Smooth muscle cell of the brain vasculature (primary cell): ENCODE measurements at regions not wholly inside any gene's neighbourhood (a gene's known extent, or its start where the extent isn't known, plus 50 kb on each side); places are given as distances from the start of the nearest gene placed in this dataset.

Experiments used
- DNase-seq: peaks from one replicate; pipeline ENCODE4 v3.0.0-alpha.2; 2012; ENCODE audit warnings: low read depth, low spot score

DNA sequence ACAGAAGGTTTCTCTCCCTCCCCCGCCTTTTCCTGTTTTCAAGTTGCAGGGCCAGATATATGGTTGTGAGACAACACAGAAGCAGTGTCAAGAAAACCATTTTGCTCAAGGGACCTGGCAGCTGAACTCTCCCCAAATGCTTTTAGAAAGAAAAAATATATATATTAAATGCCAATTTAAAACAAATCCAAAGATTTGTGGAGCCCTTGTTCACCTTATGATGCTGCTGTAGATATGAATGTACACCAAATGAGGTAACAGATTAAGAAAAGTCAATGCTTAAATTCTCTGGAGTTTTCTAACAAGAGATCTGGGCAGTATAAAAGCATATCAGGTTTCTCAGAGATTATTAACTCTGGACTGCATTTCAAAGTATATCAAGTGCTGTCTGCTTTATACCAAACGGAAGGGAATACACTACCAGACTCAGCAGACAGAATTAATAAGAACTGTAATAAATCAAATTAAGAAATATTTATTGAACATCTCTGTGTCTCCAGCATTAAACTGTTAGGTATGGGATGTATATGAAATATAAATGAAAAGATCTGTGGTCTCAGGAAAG, 357.5 kb downstream of the HDGFL1 start:
- no peak for DNase-seq

DNA sequence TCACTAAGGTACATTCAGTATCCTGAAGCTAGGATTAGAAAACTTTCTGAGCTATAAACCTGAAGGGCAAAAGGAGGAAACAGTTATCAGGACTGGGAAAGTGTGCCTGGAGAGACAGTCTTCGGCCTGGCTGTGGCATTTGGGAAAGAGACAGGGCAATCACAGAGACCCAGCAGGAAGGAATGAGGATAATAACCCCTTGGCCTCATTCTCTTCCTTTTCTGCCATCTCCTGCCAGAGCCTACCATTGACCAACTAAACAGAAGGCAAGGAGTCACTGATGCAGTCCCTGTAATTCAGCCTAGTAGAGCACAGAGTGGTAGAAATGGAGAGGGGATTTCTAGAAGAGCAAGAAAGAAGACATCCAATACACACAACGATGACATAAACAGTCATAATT, 359.4 kb downstream of the HDGFL1 start:
- DNase-seq, result no peak

DNA sequence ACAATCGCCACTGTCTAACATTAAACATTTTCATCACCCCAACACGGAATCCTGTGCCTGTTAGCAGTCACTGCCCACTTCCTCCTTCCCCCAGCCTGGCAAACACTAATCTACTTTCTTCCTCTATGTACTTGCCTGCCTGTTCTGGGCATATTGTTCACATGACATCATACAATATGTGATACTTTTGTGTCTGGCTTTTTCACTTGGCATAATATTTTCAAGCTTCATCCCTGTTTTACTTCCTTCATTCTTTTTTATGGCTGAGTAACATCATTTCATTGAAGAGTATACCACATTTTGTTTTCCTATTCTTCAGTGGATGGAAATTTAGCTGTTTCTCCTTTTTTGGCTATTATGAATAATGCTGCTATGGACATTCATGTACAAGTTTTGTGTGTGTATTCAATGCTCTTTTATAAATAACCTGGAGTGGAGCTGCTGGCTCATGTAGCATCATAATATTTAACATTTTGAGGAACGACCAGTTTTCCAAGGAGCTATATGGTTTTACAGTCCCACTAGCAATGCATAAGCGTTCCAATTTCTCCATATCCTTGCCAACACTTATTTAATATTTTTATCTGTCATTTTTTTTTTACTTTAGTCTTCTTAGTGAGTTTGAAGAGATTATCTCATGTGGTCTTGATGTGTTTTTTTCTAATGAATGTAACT, 360.1 kb downstream of the HDGFL1 start:
- DNase-seq, result no peak

DNA sequence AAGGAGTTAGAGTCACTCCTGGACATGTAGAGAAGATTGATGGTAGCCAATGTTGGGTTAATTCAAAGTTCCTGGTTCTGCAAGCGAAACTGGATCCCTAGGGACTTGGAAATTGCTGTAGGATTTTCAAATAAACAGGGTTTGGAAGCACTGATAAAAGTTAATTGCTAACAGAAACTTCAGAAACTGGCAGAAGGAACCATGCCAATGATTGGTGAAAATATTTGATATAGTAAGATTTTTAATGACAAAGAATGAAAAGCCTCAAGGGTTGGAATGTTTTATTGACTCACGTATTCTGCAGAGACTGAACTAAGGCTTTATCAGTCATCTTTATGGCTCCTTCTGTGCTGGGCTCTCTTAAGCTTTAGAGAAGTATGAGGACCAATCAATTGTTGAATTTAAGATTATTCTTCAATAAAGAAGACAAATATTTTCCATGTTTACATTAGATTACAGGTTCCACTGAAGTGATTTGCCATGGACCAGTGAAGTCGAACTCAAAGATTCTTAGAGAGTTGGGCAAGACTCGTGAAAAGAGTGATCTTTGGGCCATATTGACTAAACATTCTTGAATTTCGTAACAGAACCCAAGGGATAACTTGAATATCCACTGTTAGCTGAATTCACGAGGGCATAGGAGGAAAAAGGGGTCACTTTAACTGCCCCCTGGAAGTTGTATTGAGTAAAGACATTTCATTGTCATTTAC, 371.4 kb downstream of the HDGFL1 start:
- no peak for DNase-seq

DNA sequence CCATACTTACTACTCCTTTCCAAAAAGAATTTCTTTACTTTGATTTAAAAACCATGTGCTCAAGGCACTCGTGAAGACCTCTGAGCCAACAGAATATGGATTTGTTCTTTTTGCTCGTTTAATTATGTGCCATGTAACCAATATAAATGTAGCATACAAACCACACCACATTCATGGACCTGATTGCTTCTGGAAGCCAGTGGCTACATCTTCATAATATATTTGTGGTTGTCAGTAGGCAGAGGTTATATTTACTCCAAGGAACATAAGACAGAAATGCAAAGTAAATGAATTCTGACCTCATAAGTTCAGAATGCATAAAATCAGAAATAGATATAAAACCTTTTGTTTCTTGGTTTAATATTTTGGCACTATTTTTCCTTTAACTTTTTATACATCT, 373.0 kb downstream of the HDGFL1 start:
- no peak for DNase-seq

DNA sequence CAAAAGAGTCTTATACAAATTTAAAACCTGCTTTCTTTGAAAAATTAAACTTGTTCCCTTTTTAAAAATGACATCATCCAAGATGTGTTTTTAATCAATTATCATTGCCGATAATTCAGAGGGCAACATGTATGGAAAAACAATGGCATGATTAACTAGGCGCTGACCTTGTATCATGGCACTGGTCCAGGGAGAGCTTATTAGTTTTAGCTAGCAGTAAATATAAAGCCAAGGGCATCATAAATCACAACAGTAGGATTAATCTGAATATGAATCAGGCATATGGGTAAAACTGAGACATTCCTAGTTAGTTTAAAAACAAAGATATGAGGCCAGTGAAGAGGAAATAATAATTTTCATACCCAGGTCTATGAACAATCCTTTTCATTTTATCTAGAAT, 374.0 kb downstream of the HDGFL1 start:
- no peak for DNase-seq

DNA sequence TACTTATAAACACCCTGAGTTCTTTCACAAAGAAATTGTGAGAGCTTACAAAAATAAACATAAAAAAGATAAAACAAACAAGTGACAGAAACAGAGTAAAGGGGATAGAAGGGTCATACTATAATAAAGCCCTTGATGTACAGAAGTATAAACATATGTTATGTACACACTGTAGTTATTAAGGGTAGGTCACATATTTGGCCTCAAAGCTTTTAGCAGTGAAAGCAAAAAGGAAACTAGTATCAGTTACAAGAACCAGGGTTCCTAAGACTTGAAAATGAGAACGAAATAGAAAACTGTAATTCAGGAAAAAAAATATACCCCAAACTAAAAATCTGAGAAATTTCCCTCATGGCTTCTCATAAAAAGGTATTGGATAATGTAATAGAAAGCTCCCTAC, 380.6 kb downstream of the HDGFL1 start:
- DNase-seq, result no peak

DNA sequence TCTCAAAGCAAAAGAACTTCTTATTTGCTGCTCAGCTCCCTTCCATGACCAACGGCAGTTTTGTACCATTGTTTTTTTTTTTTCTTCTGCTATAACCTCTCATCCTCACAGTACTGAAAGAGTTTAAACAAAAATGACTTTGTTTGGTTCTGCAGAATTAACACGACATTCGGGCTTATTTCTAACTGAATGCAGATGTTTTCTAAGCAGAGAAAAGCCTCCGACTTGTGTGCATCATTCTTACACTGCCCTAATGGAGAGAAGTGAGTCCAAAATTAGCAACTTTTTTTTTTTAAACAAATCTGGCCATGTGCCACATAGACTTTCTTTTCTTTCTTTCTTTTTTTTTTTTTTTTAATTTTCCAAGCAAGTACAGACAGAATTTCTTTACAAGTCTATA, 382.7 kb downstream of the HDGFL1 start:
- no peak for DNase-seq

DNA sequence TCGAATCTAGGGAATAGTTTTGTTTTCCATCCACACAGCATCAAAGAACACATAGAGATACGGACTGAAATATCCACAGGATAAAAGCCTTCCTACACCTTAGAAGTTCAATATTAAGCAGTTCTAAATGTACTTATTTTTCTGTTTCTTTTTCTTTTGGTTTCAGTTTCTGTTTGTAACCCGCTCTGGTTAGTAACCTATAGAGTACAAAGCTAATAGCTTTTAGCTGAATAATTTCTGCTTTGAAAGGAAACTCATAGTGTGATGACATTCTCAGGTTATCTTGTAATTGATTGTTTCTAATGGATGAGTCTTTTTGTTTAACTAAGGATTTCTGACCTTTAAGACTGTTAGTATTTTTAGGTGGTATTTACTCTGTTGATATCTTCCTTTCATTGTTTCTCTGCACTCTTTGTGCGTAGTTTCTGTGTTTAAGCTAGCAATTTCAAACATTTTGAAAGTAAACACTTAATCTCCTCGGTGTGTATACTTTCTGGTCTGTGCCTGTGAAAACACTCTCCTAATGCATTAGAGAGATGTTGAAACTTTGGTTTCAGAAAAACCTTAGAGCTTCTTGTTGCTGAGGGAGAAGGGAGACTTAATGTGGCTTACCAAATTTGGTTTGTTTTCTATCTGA, 385.5 kb downstream of the HDGFL1 start:
- no peak for DNase-seq

DNA sequence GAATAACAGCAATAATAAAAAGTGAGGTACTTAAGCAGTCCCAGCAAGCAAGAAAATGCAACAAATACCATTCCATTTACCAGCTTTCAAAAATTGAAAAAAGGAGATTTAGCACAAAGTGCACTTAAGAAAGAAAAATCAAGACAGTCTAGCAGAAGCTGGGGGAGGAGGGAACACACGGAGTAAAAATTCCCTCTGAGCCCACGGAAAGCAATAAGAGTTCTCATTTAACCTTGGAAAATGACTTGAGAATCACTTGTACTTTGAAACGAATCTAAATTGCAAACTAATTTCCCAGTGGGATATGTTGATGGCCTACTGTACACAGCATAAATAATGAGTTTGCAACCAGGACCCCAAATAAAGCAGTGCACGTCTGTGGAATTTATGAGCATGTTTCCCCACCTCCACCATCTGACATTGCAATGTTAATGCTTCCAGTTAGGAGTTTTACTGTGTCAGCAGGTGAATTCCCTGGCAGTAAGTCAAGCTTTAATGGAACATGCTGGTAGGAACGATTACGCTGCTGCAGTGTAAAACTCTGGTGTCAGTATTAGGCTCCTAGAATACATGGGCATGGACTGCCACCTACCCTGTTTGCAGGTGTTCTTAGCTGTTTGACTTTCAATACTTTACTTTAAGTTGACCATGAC, 386.8 kb downstream of the HDGFL1 start:
- DNase-seq, result no peak

DNA sequence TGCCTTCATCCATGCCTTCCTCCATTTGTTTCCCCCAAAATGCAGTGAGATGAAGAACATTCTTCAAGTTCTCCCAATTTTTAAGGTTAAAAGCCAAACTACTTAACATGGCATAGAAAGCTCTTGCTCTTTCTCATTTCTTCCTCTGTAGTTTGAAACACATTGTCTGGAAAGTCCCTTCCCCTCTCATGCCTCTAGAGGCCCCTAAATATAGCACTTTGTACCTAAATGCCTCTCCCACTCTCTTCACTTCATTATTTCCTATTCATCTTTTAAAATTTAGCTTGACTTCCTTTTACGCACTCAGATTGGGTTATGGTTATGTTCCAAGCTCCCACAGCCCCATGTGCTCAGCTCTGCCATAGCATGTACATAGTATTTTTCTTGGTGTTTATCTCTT, 389.3 kb downstream of the HDGFL1 start:
- no peak for DNase-seq

DNA sequence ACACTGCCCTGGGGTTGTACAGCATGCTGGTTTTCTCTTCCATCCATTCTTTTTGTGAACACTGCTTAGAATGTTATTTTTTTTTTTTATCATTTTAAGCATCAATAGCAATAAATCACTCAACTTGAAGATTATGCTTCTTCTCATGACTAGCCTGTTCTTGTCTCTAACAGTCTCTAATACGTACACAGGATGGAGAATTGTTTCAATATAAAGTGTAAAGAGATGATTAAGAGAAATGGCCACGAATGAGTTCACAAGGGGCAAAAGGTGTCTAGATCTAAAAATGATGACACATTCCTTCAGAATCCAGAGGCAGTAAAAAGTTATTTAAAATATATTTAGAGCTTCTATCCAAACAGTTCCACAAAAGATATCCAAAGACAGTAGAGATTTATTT, 390.2 kb downstream of the HDGFL1 start:
- no peak for DNase-seq

DNA sequence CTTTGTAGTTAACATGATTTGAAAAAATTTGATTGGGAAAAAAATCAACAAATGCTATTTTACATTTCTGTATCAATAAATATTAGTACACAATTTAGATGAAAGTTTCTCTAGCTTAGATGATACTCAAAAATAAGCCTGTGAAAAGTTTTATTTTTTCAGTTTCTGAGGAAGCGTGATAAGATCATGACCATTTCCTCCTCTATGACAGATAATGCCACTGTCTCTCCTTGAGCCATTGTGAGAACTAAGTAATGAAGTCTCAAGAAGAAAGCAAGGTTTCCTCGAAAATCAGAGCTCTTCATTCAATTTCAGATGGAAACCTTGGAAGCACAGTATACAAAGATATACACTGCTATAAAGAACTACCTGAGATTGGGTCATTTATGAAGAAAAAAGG, 395.0 kb downstream of the HDGFL1 start:
- no peak for DNase-seq

DNA sequence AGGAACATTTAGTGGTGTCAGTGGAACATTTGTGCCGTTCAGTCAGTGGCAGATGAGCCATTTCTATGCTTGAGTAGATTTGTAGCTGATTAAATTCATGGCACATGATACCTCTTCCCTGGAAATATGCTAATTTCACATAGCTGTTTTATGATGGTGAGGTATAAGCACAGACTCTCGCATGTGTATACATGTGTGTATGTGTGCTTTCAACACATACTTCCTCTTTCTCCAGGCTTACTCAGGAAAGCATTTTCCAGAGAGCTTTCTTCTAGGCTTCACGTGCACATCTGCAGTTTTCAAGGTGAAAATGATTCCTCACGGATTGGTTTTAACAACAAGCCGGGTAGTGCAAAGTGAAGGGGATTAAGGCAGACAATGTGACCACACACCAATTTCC, 396.5 kb downstream of the HDGFL1 start:
- DNase-seq, result no peak

DNA sequence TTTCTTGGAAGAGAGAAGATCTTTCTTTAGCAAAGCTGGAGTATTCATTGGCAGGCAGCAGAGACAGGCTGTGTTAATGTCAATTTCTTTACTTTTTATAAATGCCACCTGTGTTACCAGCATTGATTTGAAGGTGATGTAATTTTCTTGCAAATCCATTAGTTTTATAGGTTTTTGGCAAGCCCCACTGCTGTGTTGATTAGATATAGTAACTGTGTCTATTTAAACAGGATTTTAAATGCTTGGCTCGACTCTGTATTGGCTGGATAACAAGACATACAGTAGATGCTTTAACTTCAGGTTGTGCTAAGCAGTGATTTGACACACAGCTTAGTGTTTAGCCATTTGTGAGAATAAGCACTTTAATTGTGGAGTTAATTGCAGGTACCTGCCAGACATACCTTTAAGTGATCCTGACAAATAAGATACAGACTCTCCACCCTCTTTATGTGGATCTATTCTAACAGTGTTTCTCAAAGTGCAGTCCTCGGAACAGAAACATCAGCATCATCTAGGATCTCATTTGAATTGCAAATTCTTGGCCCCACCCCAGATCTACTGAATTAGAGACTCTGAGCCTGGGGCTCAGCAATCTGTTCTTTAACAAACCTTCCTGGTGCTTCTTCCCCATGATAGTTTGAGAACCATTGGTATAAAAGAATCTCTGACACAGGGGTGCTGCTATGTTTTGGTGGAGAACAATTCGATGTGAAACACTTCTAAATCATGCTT, 397.5 kb downstream of the HDGFL1 start:
- no peak for DNase-seq

DNA sequence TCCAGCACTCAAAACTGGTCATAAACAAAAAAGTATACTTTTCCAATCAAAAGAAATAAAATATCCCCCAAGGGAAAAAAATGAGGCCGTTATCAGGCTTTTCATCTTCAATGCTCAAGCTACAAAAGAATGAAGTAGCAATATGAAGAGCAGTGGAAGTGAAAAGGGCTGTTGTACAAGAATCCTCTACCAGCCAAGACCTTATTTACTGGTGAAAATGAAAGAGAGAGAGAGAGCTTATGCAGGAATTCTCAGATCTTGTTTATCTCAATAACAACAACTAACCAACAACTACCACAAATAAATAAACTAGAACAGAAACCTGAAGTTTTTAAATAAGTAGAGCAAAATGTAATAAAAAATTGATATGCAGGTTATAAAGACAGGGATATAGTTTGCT, 400.6 kb downstream of the HDGFL1 start:
- no peak for DNase-seq

DNA sequence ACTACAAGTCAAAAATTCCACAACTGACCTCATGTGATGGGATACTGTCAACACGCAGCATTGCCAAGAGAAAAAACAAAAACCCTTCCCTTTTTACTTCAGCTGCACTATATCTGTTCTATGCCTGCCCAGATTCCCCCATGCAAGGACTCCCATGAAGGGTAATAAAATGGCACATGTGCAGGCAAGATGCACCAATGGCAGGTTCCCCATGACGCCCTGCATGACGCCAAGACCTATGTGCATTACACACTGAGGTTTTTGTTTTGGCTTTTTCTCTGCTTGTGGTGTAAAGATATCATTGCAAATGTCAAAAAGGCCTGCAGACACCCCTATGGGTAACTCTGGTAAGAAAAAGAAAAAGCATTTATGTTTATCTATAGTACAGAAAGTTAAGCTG, 403.4 kb downstream of the HDGFL1 start:
- no peak for DNase-seq

DNA sequence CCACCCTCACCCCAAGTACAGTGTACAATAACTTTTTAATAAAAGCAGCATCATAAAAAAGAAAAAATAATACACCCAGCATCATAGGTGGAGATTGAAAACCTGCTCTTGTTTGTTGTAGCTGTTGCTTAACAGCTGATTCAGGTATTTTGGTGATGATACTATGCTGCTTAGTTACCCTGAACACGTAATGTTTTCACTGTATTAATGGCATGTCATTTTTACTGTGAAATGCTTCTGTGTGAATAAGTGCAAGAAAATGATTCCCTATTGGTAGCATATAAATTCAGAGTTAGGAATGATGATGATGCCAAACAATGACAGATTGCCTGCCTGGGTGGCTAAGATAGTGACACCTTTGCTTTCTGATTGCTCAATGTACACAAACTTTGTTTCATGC, 405.7 kb downstream of the HDGFL1 start:
- DNase-seq, result no peak

DNA sequence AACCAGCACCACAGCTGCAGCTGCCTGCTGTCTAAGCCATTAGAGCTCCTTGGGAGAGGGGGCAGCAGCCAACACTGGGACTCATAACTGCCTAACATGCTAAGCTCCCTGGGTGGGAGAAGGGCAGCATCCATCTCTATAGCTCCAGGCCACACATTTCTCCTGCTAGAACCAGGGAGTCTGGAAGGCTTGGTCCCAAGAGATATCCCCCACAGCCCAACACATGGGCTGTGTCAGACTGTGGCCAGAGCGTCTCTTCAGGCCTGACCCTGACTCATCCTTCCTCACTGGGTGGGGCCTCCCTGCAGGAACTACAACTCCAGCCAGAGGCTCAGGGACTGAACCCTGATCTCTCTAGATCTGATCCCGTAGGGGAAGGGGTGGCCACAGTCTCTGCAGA, 411.1 kb downstream of the HDGFL1 start:
- DNase-seq, result no peak

DNA sequence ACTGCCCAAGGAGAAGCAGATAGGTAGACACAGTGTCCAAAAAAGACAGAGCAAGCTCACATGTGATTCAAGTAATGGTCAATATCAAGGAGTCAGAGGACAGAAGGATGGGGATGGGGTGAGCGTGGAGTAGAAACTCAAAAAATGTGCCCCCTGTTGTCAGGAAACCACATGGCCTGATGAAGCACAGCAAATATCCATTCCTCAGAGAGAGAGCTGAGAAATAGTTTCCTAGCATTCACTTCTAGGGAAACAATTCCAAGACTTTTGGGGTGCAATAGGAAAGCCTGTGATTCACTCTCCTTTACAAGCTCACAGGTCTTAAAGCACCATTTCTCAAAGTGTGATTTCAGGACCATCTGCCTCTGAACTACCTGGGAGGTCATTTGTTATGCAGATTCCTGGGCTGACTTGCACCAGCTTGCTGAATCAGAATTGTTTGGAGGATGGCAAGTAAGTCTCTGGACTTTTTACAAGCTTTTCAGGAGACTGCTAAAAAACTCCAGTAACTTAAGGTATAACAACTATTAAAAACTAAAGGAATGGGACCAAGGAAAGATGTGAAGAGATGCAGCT, 432.8 kb downstream of the HDGFL1 start:
- DNase-seq, result no peak
